ENCODE measurements at regions not wholly inside any gene's neighbourhood (a gene's known extent, or its start where the extent isn't known, plus 50 kb on each side); places are given as distances from the start of the nearest gene placed in this dataset.
A peak's percentile ranks its signal among the peaks of the same experiment; 100 is the strongest.

DNA sequence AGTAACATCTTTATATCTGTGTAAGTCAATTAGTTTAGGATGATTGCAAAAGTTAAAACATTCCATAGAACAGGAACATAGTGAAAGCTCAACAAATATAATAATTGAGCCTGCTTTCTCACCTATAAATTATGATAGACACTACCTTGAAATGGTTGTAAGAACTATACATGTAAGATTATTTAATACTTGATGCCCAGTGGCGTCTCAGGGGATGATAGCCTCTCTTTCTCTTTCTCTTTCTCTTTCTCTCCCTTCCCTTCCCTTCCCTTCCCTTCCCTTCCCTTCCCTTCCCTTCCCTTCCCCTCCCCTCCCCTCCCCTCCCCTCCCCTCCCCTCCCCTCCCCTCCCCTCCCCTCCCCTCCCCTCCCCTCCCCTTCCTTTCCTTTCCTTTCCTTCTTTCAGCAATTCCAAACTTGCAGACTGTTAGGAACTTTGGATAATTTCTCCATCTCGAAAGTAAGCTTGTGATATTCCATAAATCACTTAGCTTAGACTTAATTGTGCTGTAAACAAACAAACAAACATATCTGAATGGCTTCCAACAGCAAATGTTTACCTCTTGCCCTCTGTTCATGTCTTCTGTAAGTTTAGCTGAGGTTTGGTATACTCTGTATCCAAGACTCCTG is 1102.7 kb downstream of the TSN start:
- no peak for DNase-seq

DNA sequence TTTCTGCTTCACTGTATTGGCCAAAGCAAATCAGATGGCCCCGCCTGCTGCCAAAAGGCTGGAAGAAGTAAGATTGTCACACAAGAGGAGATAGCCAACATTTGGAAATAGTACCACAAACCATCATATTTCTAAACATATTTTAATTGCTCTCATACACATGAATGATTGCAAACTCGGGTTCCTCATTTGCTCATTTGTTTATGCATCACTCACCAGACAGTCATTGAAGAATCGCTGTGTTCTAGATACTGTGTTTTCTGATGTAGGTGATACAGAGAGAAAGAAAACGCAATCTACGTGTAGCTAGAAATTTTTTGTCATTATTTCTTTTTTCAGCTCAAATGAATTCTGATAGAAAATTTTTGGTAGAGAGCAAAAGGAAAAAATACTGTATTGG is 1103.4 kb downstream of the TSN start:
- DNase-seq, result no peak

- no peak for DNase-seq
Measured at GRCh38 chr2:122859260-122859659, 1103.8 kb downstream of the TSN start.

GRCh38 chr2:122863532-122863931 is 1108.1 kb downstream of the TSN start:
- no peak for DNase-seq

DNA sequence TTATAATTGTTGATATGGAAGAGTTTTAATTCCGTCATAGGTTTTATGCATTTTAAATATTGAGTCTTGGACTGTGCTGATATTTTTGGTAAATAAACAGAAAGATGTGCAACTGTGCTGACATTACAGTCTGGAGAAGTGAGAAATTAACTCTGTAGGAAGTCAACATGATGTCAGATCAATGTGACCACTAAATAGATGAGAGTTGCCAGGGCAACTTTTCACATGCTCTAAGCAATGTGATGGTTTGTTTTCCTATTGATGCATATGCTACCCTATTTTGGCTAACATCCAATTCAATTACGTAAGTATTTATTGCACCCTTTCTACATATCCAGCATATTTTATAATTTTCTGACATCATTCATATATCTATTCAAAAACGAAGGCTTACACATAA is 1109.3 kb downstream of the TSN start:
- DNase-seq, result no peak

DNA sequence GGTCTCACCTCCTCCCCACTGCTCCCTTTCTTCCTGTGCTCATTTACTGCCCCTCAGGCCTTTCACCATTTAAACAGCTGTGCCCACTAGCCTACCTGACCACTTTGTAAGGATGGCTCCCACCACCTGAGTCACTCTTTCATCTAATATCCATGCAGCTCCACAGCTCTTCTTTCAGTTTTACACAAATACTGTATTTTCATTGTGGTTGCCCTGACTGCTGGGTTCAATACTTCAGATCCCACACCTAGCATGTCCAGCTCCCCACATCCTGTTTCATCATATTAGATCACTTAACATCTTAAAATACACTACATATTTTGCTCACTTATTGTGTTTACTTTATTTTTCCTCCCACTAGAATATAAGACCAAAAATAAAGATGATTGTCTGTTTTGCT is 1110.6 kb downstream of the TSN start:
- DNase-seq, result no peak

- DNase-seq, result no peak
Measured at GRCh38 chr2:122867941-122868340, 1112.5 kb downstream of the TSN start.

GRCh38 chr2:122868646-122869275 is 1113.3 kb downstream of the TSN start:
- DNase-seq, result no peak

DNA sequence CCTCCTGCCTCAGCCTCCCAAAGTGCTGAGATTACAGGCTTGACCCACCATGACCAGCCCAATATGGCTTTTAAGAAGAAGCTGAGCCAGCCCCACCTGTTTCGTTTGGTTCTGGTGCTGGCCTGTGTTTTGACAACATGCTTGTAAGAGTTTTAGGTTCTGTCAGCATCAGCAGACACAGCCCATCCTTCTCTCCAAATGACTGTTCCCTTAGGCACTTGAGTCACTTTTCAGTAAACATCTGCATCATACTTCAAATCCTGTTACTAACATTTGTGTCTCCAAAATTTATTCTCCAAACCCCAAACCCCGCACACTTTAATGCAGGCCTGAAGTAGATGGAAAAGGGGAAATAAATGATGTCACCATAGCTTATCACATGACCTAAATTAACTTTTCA is 1118.5 kb downstream of the TSN start:
- DNase-seq, result no peak

DNA sequence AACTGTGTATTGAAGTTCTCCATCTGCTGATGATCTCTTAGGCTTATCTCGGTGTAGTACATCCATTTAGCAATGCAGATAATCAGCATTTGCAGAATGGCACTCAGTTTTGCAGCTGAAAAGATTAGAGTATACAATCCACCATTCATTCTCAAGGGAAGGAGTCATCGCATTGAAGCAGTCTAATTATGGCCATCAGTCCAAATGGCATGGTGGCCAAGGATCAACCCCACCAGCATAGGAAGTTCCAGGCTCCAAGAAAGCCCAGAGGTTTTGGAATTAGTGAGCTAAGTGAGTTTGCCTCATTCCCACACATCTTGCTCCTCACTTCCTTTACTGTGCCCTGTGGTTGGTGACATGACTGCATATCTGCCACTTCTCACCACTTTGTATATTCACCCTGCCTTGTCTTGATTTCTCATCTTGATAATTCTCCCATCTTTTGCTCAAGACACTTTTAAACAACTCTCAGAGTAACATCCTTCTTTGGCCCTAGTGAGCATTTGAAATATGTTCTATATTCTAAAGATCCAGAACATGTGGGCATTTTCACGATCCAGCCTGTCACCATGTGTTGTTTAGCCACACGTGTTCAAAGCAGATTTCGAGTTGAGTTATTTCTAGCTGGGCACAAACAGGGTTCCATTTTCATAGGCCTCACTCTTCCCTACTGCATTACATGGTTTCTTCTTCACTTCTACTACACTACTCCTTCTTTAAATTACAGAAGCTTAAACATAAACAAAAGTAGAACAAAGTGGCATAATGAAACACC is 1119.8 kb downstream of the TSN start:
- DNase-seq, result no peak

- DNase-seq, result no peak
Measured at GRCh38 chr2:122883849-122884248, 1128.4 kb downstream of the TSN start.

DNA sequence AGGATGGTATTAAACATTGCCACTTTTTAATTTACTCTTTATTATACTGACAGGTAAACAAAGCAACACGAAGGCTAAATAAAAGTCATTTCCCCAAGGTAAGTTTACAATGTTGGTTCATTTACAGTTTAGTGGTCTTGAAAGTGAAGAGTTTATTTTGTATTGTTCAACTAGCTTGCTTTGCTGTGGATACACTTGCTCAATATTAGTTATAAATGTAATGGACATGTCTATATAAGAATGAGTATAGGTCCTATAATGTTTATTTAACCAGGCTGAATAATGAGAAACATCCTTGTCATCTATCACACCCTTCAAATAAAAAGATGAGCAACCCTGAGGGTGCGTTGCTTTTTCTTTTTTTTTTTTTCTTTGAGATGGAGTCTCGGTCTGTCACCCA is 1129.4 kb downstream of the TSN start:
- DNase-seq, result no peak

- DNase-seq, result no peak
Measured at GRCh38 chr2:122885436-122885835, 1130.0 kb downstream of the TSN start.

- DNase-seq, result peak in 1 of 2 experiments; percentile 2
Measured at GRCh38 chr2:122886479-122887145, 1131.2 kb downstream of the TSN start.

GRCh38 chr2:122899614-122900013 is 1125.5 kb upstream of the CNTNAP5 start:
- no peak for DNase-seq

- DNase-seq, result no peak
Measured at GRCh38 chr2:122905431-122905830, 1119.7 kb upstream of the CNTNAP5 start.

- DNase-seq, result no peak
Measured at GRCh38 chr2:122908159-122908558, 1116.9 kb upstream of the CNTNAP5 start.

GRCh38 chr2:122927197-122927596 is 1097.9 kb upstream of the CNTNAP5 start:
- DNase-seq, result no peak

DNA sequence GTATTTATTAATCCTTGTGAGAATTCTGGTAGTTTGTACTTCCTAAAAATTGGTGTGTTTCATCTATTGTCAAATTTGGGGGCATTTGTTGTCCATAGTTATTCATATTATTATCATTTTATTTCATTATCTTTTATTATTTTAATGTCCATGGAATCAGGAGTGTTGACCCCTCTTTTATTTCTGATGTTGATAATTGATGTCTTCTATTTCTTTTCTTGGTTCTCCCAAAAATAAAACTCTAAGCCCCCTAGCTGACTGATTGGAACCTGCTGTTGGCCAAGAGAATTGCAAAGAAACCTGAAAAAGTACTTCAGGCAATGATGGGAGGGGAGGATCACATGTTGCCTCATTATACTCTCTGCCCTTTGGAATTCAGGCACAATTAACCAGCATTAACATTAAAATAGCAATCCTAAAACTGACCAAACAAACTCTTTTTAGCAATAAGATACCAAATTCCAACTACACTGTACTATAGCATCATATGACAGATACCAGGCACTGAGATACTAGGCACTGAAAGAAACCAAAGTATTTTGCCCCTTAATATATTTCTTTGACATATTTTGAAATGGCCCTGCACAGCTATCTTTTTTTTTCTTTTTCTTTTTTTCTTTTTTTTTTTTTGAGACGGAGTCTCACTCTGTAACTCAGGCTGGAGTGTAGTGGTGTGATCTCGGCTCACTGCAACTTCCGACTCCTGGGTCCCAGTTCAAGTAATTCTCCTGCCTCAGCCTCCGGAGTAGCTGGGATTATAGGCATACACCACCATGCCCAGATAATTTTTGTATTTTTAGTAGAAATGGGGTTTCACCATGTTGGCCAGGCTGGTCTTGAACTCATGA is 1097.2 kb upstream of the CNTNAP5 start:
- DNase-seq, result no peak

GRCh38 chr2:122929347-122929746 is 1095.7 kb upstream of the CNTNAP5 start:
- no peak for DNase-seq

- DNase-seq, result no peak
Measured at GRCh38 chr2:122935506-122935905, 1089.6 kb upstream of the CNTNAP5 start.

- no peak for DNase-seq
Measured at GRCh38 chr2:122939796-122940195, 1085.3 kb upstream of the CNTNAP5 start.

- DNase-seq, result no peak
Measured at GRCh38 chr2:122949523-122949922, 1075.6 kb upstream of the CNTNAP5 start.

Data from NCI-H187 (cell line).